HG02885 (cell line): ENCODE measurements at regions not wholly inside any gene's neighbourhood (a gene's known extent, or its start where the extent isn't known, plus 50 kb on each side); places are given as distances from the start of the nearest gene placed in this dataset.
"Not testable (repeated sequence)": the region's sequence is repeated elsewhere in the genome, so short reads cannot be mapped to it uniquely, and the experiment has no call there.

Experiments
- ATAC-seq: cut with Tn5 transposase; IDR thresholded peaks from one replicate; pipeline ENCODE4 v1.9.1; 2021; ENCODE audit warnings: mild to moderate bottlenecking; ENCODE audit not compliant: unreplicated experiment, poor library complexity

DNA sequence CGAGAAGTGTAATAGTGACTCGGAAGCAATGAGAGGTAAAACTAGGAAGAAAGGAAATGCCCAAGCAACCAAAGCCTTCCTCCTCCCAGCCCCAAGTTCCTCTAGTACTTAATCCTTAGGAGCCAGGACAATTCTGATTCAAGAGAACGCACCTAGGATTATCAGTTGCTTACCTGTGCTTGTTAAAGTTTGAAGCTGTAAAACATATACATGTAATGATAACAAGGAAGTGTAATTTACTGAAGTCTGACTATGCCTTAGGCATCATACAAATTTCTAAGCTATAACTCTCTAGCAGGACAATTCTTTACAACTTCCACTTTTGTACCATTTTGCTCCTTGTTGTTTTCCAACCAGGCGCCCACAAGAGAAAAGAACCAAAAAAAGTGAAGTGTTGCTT is 92.8 kb upstream of the OSBPL8 start:
- no peak for ATAC-seq

DNA sequence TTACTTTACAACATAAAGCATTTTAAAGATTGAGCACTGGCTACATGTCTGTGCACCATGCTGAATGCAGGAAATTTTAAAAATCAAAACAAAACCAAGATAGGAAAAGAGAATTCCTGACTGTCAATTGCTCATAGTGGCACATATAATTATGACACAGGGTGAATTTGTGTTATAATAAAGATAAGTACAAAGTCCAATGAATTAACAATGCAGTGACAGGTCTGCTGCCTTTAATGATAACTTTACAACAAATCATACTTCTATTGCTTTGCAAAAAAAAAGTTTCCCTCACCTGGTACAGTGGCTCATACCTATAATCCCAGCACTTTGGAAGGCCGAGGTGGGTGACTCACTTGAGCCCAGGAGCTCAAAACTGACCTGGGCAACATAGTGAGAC is 93.8 kb upstream of the OSBPL8 start:
- no peak for ATAC-seq

DNA sequence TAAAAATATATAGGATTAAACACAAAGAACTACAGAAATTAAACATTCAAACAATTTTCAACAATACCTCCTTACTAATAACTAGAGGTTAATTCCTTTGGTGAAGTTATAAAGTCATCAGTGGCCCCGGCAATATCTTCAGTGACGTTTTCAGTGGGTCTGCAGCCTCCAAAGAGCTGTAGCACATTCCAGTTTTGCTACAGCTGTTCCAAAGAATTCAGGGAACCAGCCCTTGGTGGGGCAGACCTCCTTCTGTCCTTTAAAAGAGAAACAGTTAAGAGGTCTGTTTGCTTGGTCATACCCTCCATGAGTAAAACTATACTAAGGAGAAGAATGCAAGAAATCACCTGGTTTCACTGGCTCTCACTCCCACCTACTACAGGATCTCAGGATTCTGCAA is 99.2 kb upstream of the ZDHHC17 start:
- no peak for ATAC-seq

DNA sequence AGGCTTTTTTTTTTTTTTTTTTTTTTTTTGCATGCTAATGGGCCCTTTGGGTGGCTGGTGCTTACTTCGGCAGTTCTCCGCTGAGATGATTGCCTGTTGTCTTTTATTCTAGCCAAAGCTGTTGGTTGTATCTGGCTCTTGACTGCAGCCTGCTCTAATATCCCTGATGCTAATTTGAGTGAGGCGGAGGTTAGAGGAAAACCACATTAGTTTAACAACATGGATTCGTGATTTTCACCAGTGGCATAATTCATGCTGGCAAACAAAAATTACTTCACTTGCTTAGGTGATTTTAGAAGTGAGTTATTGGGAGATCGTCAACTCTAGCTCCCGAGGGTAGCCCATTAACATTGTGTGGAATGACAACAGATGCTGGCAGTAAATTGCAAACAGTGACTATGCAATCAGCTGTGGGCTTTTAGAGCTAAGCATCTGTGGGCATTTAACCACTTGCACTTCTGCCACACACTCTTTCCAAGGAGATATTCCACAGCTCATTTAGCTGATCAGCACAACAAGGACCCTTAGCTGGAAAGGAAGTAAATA is 97.6 kb upstream of the ZDHHC17 start:
- no peak for ATAC-seq

DNA sequence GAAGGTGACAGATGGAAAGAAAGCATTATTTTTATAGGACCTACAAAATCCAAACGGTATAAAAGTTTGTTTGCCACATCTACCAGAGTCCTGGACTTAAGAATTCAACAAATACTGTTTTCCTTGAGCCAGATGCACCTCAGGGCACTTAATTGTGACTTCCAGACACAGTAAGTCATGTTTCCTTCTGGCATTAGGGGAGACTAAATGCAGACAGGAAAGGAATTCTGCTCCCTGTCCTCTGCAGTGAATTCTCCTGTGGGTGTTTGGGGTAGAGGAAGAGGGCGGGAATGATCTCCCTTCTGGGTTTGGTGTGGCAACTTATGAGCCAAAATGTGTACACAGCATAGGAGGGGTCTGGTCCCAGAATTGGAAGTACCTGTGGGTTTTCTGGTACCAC is 93.9 kb upstream of the ZDHHC17 start:
- ATAC-seq, result no peak

DNA sequence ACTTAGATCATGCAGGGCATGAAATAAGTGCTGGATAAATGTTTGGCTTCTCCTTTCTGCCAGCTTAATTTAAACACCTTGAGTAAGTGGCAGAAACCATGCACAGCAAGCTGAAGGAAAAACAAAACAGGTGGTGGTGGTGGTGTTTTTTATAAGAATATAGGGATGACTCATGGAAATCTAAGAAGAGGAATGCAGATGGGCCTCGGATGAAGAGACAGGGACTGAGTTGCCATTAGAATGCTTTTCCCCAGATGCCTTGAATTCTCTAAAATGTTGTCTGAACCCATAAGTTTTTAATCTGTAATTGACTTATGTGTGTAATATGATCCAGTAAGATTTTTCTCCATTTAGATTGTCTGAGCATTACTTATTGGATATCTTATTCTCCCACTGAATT is 93.1 kb upstream of the ZDHHC17 start:
- ATAC-seq, result no peak

DNA sequence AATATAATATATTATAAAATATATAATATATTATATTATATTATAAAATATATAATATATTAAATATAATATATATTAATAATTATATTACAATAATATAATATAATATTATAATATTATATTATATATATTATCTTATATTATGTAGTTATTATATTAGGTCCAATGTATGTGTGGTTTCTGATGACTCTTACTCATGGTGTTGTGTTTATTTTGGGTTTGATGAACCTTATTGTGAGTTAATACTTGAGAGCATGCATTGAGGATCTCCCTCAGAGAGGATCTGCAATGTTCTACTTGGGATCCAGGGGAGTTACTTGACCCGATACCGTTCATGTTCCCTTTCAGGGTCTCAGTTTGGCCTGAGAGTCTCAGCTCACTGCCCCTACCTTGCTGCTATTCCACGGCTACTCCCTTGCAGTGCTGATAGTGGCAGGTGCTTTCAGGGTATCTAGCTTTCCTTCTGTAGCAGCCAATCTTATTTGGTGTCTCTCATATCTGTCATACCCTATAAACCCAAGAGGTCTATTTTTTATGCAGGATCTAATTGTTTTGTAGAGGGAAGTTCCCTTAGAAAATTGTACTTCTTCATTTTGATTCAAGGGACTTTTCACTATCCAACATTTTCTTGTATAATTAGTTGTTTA is 89.1 kb upstream of the ZDHHC17 start:
- ATAC-seq, result no peak

DNA sequence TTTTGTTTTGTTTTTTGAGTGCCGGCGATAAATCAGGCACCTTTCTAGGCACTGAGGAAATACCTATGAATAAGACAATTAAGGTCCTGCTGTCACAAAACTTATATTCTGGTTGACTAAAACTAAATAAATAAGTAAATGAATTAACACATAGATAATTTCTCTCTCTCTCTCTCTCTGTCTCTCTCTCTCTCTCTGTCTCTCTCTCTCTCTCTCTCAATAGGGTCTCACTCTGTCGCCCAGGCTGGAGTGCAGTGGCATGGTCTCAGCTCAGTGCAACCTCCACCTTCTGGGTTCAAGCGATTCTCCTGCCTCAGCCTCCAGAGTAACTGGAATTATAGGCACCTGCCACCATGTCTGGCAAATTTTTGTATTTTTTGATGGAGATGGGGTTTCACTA is 87.7 kb upstream of the ZDHHC17 start:
- not testable (repeated sequence) for ATAC-seq

DNA sequence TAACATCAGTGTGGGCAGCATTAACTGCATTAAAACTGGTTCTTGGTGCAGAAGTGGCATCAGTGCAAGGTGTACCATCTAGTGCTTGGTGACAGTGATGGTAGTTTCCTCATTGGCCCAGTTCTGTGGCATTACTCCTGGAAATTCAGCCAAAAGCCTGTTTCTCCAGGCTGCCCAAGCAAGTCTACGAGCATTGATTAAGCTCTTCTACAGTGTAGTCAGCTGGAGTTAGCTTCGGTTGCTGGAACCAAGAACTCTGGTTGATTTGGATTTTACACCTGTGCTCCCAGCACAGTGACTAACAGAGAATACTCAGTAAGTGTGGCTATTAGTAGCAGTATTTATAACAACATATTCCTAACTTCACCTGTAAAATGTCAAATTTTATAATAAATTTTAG is 84.9 kb upstream of the ZDHHC17 start:
- no peak for ATAC-seq

DNA sequence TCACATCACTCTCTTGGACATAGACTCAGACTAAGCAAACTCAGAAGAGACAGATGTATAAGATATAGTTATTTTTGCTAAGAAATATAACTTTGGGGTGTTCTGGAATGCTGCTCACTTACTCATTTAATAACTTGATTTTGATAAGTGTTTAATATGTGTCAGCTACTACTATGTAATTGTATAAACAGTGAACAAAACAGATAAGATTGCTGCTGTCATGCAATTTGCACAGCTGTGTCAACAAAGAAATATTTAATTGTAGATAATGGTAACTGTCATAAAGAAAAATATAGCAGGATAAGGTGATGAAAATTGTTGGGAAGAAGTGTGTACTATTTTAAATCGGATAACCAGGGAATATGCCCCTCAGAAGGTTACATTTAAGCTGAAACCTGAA is 84.1 kb upstream of the ZDHHC17 start:
- ATAC-seq, result no peak

DNA sequence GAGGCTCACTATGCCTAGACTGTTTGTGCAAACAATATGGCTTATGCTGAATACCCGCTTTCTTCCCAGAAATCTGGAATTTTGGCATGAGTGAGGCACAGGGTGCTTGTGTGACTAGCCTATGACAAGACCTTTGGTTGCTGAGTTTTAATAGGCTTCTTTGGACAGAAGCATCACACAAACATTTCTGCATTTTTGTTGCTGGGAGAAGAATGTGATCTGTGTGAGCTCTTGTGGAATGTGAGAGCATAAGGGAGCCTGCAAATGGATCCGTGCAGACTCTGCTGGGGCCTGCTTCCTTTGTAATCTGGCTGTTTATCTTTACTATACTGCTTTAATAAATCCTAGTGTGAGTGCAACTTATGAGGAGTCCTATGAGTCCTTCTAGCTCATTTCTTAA is 83.0 kb upstream of the ZDHHC17 start:
- ATAC-seq, result no peak

DNA sequence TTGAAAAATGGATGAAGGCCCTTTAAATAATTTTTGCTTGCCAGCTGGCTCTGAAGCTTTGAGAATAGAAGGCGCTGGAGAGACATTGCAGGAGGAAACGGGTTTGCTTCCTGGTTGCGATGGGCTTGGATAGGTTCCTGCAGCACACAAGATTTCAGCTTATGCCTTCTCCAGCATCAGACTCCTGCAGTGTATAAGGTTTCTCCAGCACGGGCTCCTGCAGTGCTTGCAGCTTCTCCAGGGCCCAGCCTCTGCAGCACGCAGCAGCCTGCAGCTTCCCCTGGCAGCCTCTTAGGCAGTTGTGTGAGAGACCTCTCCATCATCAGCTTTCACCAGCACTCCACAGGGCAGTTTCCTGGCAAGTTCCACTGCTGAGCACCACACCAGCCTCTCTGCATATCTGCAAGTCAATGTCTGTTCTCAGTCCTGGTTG is 78.7 kb upstream of the ZDHHC17 start:
- no peak for ATAC-seq

DNA sequence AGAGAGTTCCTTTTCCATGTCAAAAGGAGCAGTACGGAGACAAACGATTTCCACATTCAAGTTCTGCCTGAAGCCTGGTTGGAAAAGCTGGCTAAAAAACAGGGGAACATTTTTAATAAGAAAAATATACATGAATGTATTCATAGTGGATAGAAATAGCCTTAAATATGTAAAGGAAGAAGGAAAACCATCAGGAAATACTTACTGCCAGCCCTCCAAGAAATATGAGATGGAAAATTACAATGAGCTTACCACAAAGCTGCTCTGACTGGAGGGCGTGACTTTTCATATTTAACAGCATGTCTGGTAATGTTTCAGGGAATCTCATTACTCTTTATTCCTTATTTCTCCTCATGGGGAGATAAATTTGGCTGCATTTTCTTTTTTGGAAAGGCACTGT is 75.9 kb upstream of the ZDHHC17 start:
- no peak for ATAC-seq

DNA sequence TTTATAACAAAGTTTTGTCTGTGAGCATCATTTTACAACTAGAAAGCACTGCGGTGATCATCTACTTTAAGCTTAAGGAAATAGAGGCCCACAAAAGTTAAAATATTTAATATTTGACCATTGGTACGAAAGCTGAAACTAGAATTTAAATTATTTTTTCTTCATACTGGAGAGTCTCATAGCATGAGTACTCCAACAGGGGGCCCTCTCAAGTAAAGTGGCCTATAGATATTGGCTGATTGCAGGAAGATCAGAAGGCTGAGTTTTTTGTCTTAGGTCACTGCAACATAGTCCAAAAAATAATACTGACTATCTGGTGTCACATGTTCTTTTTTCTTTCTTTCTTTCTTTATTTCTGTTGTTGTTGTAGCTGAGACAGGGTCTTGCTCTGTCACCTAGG is 75.3 kb upstream of the ZDHHC17 start:
- ATAC-seq, result peak; percentile 44

DNA sequence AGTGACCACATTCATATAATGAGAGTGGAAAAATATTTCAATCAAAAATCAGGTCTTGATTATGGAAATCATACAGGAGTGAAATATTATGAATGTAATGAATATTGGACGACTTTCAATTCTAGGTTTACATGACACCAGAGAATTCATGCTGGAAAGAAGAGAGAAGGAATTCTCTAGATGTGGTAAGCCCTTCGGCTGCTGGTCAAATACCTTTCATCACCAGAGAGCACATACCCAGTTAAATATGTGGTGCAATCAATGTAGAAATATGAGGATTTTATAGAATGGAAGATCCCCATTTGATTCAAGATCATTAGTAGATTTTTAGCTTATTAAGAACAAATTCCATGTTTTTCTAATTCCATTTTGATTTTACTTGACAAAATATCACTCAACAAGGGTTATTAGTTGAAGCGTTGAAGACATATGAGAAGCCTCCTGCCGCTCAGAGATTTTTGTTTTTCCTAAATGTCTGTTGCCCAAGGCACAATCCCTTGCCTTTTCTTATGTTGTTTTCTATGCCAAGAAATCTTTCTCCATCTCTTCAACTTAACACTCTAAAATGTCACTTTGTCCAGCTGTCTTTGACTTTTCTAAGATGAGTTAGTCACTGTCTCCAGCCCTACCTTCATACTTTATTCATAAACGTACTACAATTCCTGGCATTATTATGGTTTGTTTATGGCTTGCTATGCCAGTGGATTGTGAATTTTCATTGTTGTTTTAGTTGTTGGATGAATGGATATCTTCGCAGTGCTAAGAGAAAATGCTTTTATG is 72.8 kb upstream of the ZDHHC17 start:
- no peak for ATAC-seq

DNA sequence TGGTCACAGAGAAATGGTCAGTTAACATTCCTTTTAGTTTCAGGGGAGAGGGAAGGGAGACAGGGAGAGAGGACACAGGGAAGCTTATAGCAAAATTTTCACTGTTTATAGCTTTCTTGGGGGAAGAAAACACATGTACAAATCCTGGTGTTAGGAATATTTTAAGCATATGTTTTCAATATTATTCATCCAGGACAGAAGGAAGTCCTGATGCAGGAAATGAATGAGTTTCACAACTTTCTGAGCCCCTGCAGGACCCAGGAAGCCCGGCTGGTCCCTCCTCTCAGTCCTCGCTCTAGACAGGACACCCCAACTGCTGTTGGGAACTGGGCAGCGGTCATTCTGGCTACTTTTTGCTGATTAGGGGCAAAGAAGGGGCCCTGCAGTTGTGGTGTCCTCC is 71.1 kb upstream of the ZDHHC17 start:
- ATAC-seq, result no peak

DNA sequence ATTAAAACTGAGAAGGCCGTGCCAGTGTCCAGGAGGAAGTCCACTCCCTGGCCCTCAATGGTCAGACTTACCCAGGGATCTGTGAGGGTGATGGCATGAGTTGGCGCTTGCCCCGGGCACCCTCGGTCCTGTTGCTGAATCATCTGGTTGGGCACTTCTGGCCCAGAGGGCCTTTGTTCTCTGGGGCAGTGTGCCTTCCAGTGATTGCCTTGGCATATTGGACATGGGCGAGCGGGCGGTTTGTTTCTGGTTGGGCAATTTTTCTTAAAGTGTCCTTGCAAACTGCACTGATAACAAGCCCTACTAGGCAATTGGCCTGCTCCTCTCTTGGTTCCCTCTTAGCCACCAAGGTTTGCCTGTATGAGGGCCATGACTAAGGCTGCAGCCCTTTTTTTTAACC is 69.5 kb upstream of the ZDHHC17 start:
- no peak for ATAC-seq

DNA sequence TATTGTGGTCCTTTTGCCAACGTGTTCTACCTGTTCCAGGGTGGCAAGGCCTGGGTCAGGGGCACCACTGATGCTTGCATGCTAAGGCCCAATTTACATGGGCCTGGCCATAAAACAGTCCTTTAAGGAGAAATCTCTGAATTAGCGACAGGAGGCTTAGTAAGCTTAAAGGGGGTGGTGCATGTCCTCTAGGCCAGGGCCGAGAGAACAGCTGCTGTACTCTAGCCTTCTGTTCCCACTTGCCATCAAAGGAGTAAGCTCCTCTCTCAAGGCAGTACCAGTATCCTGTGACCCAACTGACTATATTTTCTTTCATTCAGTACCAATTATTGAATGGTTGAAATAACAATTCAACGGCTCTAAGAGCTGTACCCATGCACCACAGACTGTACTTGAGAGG is 67.7 kb upstream of the ZDHHC17 start:
- no peak for ATAC-seq

DNA sequence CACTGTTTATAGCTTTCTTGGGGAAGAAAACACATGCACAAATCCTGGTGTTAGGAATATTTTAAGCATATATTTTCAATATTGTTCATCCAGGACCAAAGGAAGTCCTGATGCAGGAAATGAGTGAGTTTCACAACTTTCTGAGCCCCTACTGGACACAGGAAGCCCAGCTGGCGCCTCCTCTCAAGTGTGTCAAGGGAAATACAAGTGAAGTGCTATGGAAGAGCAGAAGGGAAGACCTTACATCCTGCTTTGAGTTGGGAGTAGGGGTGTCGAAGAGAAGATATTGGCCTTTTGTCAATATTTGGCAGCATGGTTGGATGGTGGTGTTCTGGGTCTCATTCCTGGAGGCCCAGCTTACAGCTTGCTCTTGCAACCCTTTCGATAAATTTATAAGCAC is 66.1 kb upstream of the ZDHHC17 start:
- ATAC-seq, result no peak

DNA sequence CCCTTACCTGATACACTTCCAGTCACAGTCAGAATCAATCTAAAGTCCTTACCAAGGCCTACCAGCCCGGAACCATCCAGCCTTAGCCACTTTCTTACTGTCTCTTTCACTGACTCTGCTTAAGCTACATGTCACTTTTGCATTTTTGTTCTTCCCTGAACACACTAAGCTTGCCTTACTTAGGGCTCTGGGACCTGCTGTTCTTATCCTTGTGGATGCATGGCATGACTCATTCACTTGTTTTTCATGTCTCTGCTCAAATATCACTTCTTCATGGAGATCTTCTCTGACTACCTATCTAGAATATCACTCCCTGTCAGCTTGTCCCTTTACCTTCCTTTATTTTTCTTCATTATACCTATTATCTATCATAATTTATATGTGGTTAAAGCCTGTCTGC is 65.6 kb upstream of the ZDHHC17 start:
- no peak for ATAC-seq

DNA sequence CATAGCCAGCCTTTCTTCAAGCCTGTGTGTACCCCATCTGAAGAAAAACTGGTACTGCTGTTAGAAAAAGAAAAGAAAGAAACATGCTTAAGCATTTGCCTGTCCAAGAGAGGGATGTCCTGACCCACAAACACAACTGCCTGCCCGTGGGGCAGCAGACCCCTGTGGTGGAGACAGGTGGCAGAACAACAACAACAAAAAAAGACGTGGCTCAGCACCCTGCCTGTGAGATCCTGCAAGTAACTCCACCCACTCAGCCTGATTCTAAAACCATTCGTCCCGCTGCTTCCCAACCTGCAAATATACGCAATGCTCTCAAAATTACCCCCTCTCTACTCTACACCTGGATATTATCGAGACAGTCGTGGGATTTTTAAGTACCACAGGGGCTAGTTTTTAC is 64.9 kb upstream of the ZDHHC17 start:
- no peak for ATAC-seq

DNA sequence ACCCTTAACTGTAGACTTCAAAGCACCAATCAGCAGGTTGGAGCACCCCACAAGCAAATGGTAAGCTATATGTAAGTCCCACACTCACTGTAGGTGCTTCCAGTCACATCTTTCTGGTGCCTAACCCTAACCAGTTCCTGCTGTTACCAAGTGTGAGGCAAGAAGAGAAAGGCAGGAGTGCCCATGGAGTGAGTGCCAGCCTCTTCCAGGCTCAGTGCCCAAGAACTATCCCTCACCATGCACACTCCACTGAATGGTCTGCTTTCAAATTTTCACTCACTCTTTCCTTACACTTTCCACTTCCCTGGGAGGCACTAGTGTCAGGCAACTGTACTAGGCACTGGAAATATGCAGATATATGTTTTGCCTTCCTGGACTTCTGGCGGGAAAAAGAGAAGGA is 62.2 kb upstream of the ZDHHC17 start:
- no peak for ATAC-seq
